CD4-positive, alpha-beta T cell (primary cell): ENCODE measurements at regions not wholly inside any gene's neighbourhood (a gene's known extent, or its start where the extent isn't known, plus 50 kb on each side); places are given as distances from the start of the nearest gene placed in this dataset.

Experiments
- ATAC-seq: fragments of 200-7000 bp; cut with Tn5 transposase; one replicate; pipeline ENCODE4 v1.10.0; 2022; ENCODE audit warnings: mild to moderate bottlenecking; ENCODE audit not compliant: poor library complexity
- CTCF ChIA-PET: fragments of 350-600 bp; sonication (Branson Sonifier 250); formaldehyde crosslinking; loops from one replicate; lab custom pipeline; 2021; ENCODE audit warnings: antibody characterized with exemption, inconsistent platforms; lab: Charles Lee
- POLR2A ChIA-PET: fragments of 350-600 bp; sonication (Branson Sonifier 250); formaldehyde crosslinking; loops from one replicate; lab custom pipeline; 2021; ENCODE audit warnings: antibody characterized with exemption, inconsistent platforms; lab: Charles Lee
- DNase-seq, 14 experiments: peaks; one replicate each; pipeline ENCODE4 v3.0.0-alpha.2; 2013 to 2020; ENCODE audit warnings: mixed read lengths in 2 of 14
- H3K27ac ChIP-seq, 2 donors: one replicate each; pipeline versions ENCODE4 v1.5.1 to v1.7.0; 2013; ENCODE audit warnings: low read length in 2 of 2, low read depth in 1 of 2, mild to moderate bottlenecking in 1 of 2
- H3K27me3 ChIP-seq, 2 experiments: 1 replicate in 1 of 2; 2 replicates in 1 of 2; pipeline versions ENCODE4 v1.6.1 to v1.7.0; 2013; ENCODE audit warnings: low read length in 2 of 2, control low read depth in 1 of 2, mild to moderate bottlenecking in 1 of 2, moderate library complexity in 1 of 2; ENCODE audit not compliant: insufficient read depth in 2 of 2, control insufficient read depth in 1 of 2
- H3K36me3 ChIP-seq: one replicate; pipeline ENCODE4 v1.6.1; 2013; ENCODE audit warnings: low read length, control low read depth; ENCODE audit not compliant: insufficient read depth
- H3K4me1 ChIP-seq: one replicate; pipeline ENCODE4 v1.6.1; 2013; ENCODE audit warnings: low read length, control low read depth; ENCODE audit not compliant: insufficient read depth
- H3K4me3 ChIP-seq: one replicate; pipeline ENCODE4 v1.5.1; 2013; ENCODE audit warnings: mild to moderate bottlenecking, low read length, moderate library complexity
- H3K9me3 ChIP-seq, 2 experiments: 1 replicate in 1 of 2; 2 replicates in 1 of 2; pipeline versions ENCODE4 v1.6.1 to v1.7.0; 2013; ENCODE audit warnings: low read length in 2 of 2, mild to moderate bottlenecking in 2 of 2, control low read depth in 1 of 2, moderate library complexity in 1 of 2; ENCODE audit not compliant: control insufficient read depth in 1 of 2, insufficient read depth in 1 of 2
- H3K27ac Mint-ChIP-seq: one replicate; pipeline ENCODE4 v1.8.0; 2020; ENCODE audit warnings: mixed read lengths
- H3K27me3 Mint-ChIP-seq: one replicate; pipeline ENCODE4 v1.8.0; 2021; ENCODE audit warnings: mixed read lengths
- H3K36me3 Mint-ChIP-seq: one replicate; pipeline ENCODE4 v1.8.0; 2021; ENCODE audit warnings: low read depth, mixed read lengths
- H3K4me1 Mint-ChIP-seq: one replicate; pipeline ENCODE4 v1.8.0; 2021; ENCODE audit warnings: low read depth, mixed read lengths
- H3K4me3 Mint-ChIP-seq: one replicate; pipeline ENCODE4 v1.8.0; 2020; ENCODE audit warnings: mild to moderate bottlenecking, mixed read lengths
- H3K9me3 Mint-ChIP-seq: one replicate; pipeline ENCODE4 v1.8.0; 2020; ENCODE audit warnings: mixed read lengths
- intact Hi-C, 2 experiments: fragments of 100-400 bp; cut with DNase I in 1 of 2; cut with micrococcal nuclease in 1 of 2; formaldehyde crosslinking; loops; one replicate each; pipeline versions ENCODE4 v1.15.1 to v1.9.0; 2023 to 2025; cut with DNase I, micrococcal nuclease
- TF ChIP-seq, protein P1 (sequence below): fragments of 200-600 bp; IDR thresholded peaks from one replicate; pipeline ENCODE4 v1.8.0; 2022; ENCODE audit warnings: antibody characterized with exemption, mild to moderate bottlenecking

DNA sequence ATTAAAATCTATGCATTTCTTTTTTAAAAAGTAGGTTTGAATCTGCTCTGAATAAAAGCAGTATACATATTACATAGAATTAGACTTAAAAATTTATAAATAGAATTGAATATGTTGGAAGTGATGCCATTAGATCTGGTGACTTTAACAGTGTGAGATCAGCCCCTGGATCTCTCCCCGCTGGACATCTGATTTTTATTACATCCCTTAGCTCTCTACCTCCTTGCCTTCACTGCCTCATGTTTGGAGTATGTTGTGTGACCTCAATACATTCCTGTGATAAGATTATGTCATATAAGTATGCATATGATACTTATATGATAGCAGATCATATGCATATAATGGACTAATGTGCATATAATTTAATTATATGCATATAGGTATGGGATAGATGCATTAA is 643.4 kb upstream of the NR2F2 start:
- no peak for ATAC-seq
- H3K27me3 Mint-ChIP-seq, result no peaks in the 10 kb centered on the region
- no peak overlapping the region for H3K27ac Mint-ChIP-seq
- no peak overlapping the region for H3K4me3 Mint-ChIP-seq
- Histone ChIP-seq H3K9me3 (peaks cover 0 to 3% of the 10 kb centered on the region in 2 experiments), H3K27ac (no peak overlapping the region), H3K4me1 (no peaks in the 10 kb centered on the region), H3K27me3 (no peaks in the 10 kb centered on the region), H3K36me3 (no peaks in the 10 kb centered on the region), H3K4me3 (no peak overlapping the region)
- CTCF ChIA-PET, result no interaction called here
- POLR2A ChIA-PET, result no interaction called here
- intact Hi-C loops, result no loop called here
- TF ChIP-seq, protein P1, sequence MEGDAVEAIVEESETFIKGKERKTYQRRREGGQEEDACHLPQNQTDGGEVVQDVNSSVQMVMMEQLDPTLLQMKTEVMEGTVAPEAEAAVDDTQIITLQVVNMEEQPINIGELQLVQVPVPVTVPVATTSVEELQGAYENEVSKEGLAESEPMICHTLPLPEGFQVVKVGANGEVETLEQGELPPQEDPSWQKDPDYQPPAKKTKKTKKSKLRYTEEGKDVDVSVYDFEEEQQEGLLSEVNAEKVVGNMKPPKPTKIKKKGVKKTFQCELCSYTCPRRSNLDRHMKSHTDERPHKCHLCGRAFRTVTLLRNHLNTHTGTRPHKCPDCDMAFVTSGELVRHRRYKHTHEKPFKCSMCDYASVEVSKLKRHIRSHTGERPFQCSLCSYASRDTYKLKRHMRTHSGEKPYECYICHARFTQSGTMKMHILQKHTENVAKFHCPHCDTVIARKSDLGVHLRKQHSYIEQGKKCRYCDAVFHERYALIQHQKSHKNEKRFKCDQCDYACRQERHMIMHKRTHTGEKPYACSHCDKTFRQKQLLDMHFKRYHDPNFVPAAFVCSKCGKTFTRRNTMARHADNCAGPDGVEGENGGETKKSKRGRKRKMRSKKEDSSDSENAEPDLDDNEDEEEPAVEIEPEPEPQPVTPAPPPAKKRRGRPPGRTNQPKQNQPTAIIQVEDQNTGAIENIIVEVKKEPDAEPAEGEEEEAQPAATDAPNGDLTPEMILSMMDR, result no peak
- no peaks in the 10 kb centered on the region for H3K4me1 Mint-ChIP-seq
- H3K36me3 Mint-ChIP-seq, result no peaks in the 10 kb centered on the region
- DNase-seq, result no peak
- no peaks in the 10 kb centered on the region for H3K9me3 Mint-ChIP-seq

DNA sequence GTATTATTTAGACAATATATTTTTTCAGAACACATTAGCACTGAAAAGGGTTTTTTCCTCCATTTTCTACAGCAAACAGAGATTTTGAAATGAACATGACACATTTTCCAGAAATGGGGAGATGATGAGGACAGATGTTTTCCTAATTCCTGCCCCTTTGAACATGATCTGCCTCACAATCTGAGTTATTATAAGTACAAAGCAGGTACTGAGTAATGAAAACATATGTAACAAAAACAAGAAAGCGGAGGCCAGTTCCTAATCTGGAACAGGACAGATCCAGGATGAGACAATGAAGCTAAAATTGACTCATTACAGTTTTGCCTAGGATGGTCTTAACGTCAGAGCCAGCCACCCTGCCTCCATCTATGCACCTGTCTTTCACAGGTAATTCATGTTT is 642.8 kb upstream of the NR2F2 start:
- Mint-ChIP-seq H3K36me3 (no peaks in the 10 kb centered on the region), H3K27me3 (no peaks in the 10 kb centered on the region), H3K9me3 (no peaks in the 10 kb centered on the region), H3K27ac (no peak overlapping the region), H3K4me3 (no peak overlapping the region), H3K4me1 (no peaks in the 10 kb centered on the region)
- intact Hi-C loops, result no loop called here
- H3K4me1 ChIP-seq, result no peaks in the 10 kb centered on the region
- no peak for DNase-seq
- no peak for ATAC-seq
- POLR2A ChIA-PET, result no interaction called here
- TF ChIP-seq, protein P1, result no peak
- H3K9me3 ChIP-seq, result peaks cover 0 to 3% of the 10 kb centered on the region in 2 experiments
- no peak overlapping the region for H3K27ac ChIP-seq
- no peaks in the 10 kb centered on the region for H3K27me3 ChIP-seq
- H3K36me3 ChIP-seq, result no peaks in the 10 kb centered on the region
- no peak overlapping the region for H3K4me3 ChIP-seq
- CTCF ChIA-PET, result no interaction called here

DNA sequence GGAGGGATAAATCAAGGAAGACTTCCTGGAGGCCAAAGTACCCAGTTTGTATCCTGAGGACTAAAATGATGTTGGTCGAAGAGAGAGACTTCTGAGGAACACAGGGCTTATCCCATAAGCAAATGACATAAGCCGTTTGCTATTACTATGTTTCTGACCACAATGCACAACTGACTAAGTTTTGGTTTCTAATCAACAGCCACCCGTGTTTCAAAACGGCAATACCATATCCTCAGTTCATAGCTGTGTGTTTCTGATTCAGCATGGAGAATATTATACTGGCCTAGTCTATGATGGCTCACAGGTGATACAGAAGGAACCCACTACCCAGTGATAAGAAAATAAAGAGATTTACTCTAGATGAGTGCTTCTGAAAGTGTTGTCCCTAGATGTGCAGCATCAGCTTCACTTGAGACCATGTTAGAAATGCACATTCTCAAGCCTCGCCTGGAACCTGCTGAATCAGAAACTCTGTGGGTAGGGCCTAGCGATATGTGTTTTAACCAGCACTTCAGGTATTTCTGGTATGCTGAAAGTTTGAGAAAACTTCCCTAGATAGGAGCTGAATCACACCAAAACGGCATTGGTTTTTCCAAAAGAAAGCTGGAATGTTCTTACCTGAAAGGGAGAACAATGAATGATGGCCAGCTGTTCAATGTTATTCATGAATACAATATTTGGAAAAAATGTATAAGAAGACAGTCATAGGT is 639.7 kb upstream of the NR2F2 start:
- Histone ChIP-seq H3K9me3 (peaks cover 0 to 15% of the 10 kb centered on the region in 2 experiments), H3K4me1 (no peaks in the 10 kb centered on the region), H3K36me3 (no peaks in the 10 kb centered on the region), H3K27me3 (no peaks in the 10 kb centered on the region), H3K4me3 (no peak overlapping the region), H3K27ac (no peak overlapping the region)
- no peak for DNase-seq
- peaks cover 10% of the 10 kb centered on the region for H3K9me3 Mint-ChIP-seq
- ATAC-seq, result no peak
- H3K4me3 Mint-ChIP-seq, result no peak overlapping the region
- H3K27me3 Mint-ChIP-seq, result no peaks in the 10 kb centered on the region
- H3K27ac Mint-ChIP-seq, result no peak overlapping the region
- POLR2A ChIA-PET, result no interaction called here
- no peaks in the 10 kb centered on the region for H3K36me3 Mint-ChIP-seq
- CTCF ChIA-PET, result no interaction called here
- H3K4me1 Mint-ChIP-seq, result no peaks in the 10 kb centered on the region
- intact Hi-C loops, result no loop called here
- TF ChIP-seq, protein P1, result no peak
